Breast epithelium (tissue), 3 donors: ENCODE measurements at regions not wholly inside any gene's neighbourhood (a gene's known extent, or its start where the extent isn't known, plus 50 kb on each side); places are given as distances from the start of the nearest gene placed in this dataset.

Experiments used
- CTCF ChIP-seq, 3 donors: fragments of 450-650 bp; IDR thresholded peaks; one replicate each; pipeline ENCODE4 v1.5.1; 2016 to 2017; ENCODE audit warnings: antibody characterized with exemption in 3 of 3, mild to moderate bottlenecking in 3 of 3, moderate library complexity in 3 of 3
- POLR2A ChIP-seq: fragments of 450-650 bp; IDR thresholded peaks from one replicate; pipeline ENCODE4 v1.6.1; 2016; ENCODE audit warnings: antibody characterized with exemption, mild to moderate bottlenecking, moderate library complexity

DNA sequence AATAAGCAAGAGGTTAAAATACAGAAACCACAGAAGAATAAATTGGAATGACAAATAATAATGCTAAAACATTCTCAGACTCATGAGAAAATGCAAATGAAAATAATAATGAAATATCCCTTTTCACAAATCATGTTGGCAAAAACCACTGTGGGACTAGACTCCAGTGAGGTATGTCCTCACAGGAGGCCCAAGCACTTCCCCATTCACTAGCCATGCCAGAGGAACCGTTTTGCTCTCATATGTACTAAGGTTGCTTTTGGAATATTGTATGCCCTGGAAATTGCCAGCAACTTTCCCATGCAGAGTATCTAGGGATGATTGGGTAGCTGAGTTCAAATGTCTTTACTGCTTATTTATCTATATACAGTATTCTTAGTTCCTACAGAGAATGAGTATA lies 106.2 kb upstream of the CHORDC1 start:
- TF ChIP-seq CTCF (IDR thresholded peaks at IDR 0.05) (no peak), POLR2A (no peak)
